ENCODE measurements at regions not wholly inside any gene's neighbourhood (a gene's known extent, or its start where the extent isn't known, plus 50 kb on each side); places are given as distances from the start of the nearest gene placed in this dataset.

- no peak for TF ChIP-seq CTCF (IDR thresholded peaks at IDR 0.05; ENCODE audit: poor library complexity)
- no peak for TF ChIP-seq EZH2 (IDR thresholded peaks at IDR 0.05; ENCODE audit: borderline replicate concordance)
- no peak for TF ChIP-seq EZH2phosphoT487 (IDR thresholded peaks at IDR 0.05; ENCODE audit: low read depth, severe bottlenecking, unreplicated experiment)
These were observed 94.7 kb upstream of the NUDT12 start for GRCh38 chr5:103657301-103657700.
